GM12891 (cell line): ENCODE measurements at regions not wholly inside any gene's neighbourhood (a gene's known extent, or its start where the extent isn't known, plus 50 kb on each side); places are given as distances from the start of the nearest gene placed in this dataset.

Source experiments
- POLR2A ChIP-seq: IDR thresholded peaks from 2 replicates; pipeline ENCODE4 v1.6.1; 2011; ENCODE audit warnings: low read depth, low read length, control low read depth
- SPI1 ChIP-seq: IDR thresholded peaks from 2 replicates; pipeline ENCODE4 v1.6.1; 2011; ENCODE audit warnings: low read depth, low read length, control low read depth
- TAF1 ChIP-seq: IDR thresholded peaks from 2 replicates; pipeline ENCODE4 v1.6.1; 2011; ENCODE audit warnings: low read depth, low read length, control low read depth

GRCh38 chr4:12879496-12879895 lies 604.6 kb downstream of the RAB28 start:
- TF ChIP-seq TAF1 (no peak), SPI1 (no peak), POLR2A (no peak)
